Peyer's patch (tissue), 4 donors: ENCODE measurements at regions not wholly inside any gene's neighbourhood (a gene's known extent, or its start where the extent isn't known, plus 50 kb on each side); places are given as distances from the start of the nearest gene placed in this dataset.

Experiments
- CTCF ChIP-seq, 6 experiments: fragments of 450-650 bp in 4 of 6; fragments of 200-600 bp in 2 of 6; sonication (generic) in 1 of 6; IDR thresholded peaks; one replicate each; pipeline ENCODE4 v1.5.1; 2017 to 2019; ENCODE audit warnings: antibody characterized with exemption in 6 of 6, mild to moderate bottlenecking in 3 of 6, moderate library complexity in 1 of 6
- POLR2A ChIP-seq, 2 donors: fragments of 450-650 bp; IDR thresholded peaks; one replicate each; pipeline ENCODE4 v1.5.1; 2017; ENCODE audit warnings: antibody characterized with exemption in 2 of 2, mild to moderate bottlenecking in 2 of 2, moderate library complexity in 2 of 2

GRCh38 chr4:134628066-134628465 lies 426.5 kb upstream of the PABPC4L start:
- no peak for TF ChIP-seq CTCF (IDR thresholded peaks at IDR 0.05)
- TF ChIP-seq POLR2A (IDR thresholded peaks at IDR 0.05): no peak
